Neuronal stem cell (in vitro differentiated cells): ENCODE measurements at regions not wholly inside any gene's neighbourhood (a gene's known extent, or its start where the extent isn't known, plus 50 kb on each side); places are given as distances from the start of the nearest gene placed in this dataset.

Source experiments
- DNase-seq: peaks from one replicate; pipeline ENCODE4 v3.0.0-alpha.2; 2013; ENCODE audit warnings: low spot score
- H2AFZ ChIP-seq: one replicate; pipeline ENCODE4 v1.6.1; 2013; ENCODE audit warnings: mild to moderate bottlenecking, low read length, inconsistent platforms
- H2AK5ac ChIP-seq: 2 replicates; pipeline ENCODE4 v1.6.1; 2013; ENCODE audit warnings: low read depth, mild to moderate bottlenecking, inconsistent platforms, low read length, moderate library complexity, mixed read lengths
- H2BK120ac ChIP-seq: 2 replicates; pipeline ENCODE4 v1.6.1; 2013; ENCODE audit warnings: low read depth, mild to moderate bottlenecking, inconsistent platforms, low read length, moderate library complexity, mixed read lengths
- H2BK12ac ChIP-seq: one replicate; pipeline ENCODE4 v1.6.1; 2013; ENCODE audit warnings: low read length, inconsistent platforms
- H2BK15ac ChIP-seq: 2 replicates; pipeline ENCODE4 v1.6.1; 2013; ENCODE audit warnings: mild to moderate bottlenecking, low read length, inconsistent platforms, mixed read lengths
- H2BK5ac ChIP-seq: one replicate; pipeline ENCODE4 v1.6.1; 2013; ENCODE audit warnings: inconsistent platforms, mild to moderate bottlenecking, low read length, moderate library complexity
- H3K14ac ChIP-seq: one replicate; pipeline ENCODE4 v1.6.1; 2013; ENCODE audit warnings: low read length, inconsistent platforms
- H3K18ac ChIP-seq: 2 replicates; pipeline ENCODE4 v1.6.1; 2013; ENCODE audit warnings: low read length, inconsistent platforms
- H3K23ac ChIP-seq: 2 replicates; pipeline ENCODE4 v1.6.1; 2013; ENCODE audit warnings: low read depth, mild to moderate bottlenecking, mixed read lengths, low read length, inconsistent platforms; ENCODE audit not compliant: poor library complexity
- H3K27ac ChIP-seq: replicated peaks from 3 replicates; pipeline ENCODE4 v1.5.1; 2013; ENCODE audit warnings: low read length, inconsistent platforms
- H3K27me3 ChIP-seq, 3 experiments: 2 replicates each; pipeline ENCODE4 v1.6.1; 2013; ENCODE audit warnings: low read length in 3 of 3, mild to moderate bottlenecking in 2 of 3, inconsistent platforms in 1 of 3, low read depth in 1 of 3, mixed read lengths in 1 of 3, moderate library complexity in 1 of 3; ENCODE audit not compliant: control insufficient read depth in 3 of 3, insufficient read depth in 3 of 3
- H3K36me3 ChIP-seq, 2 donors: replicated peaks in 1 of 2; 2 replicates each; pipeline ENCODE4 v1.6.1; 2013; ENCODE audit warnings: low read length in 2 of 2; ENCODE audit not compliant: control insufficient read depth in 2 of 2, insufficient read depth in 2 of 2
- H3K4ac ChIP-seq: 2 replicates; pipeline ENCODE4 v1.6.1; 2013; ENCODE audit warnings: inconsistent platforms, mild to moderate bottlenecking, low read length, moderate library complexity
- H3K4me1 ChIP-seq, 2 donors: 1 replicate in 1 of 2; 2 replicates in 1 of 2; pipeline ENCODE4 v1.6.1; 2013; ENCODE audit warnings: low read length in 2 of 2, low read depth in 1 of 2; ENCODE audit not compliant: control insufficient read depth in 2 of 2, insufficient read depth in 1 of 2
- H3K4me2 ChIP-seq: one replicate; pipeline ENCODE4 v1.6.1; 2013; ENCODE audit warnings: mild to moderate bottlenecking, low read length, inconsistent platforms; ENCODE audit not compliant: insufficient read depth, poor library complexity, severe bottlenecking
- H3K4me3 ChIP-seq, 2 donors: 2 replicates each; pipeline ENCODE4 v1.5.1; 2013; ENCODE audit warnings: low read length in 2 of 2, mild to moderate bottlenecking in 2 of 2, inconsistent platforms in 1 of 2, moderate library complexity in 1 of 2
- H3K79me1 ChIP-seq: one replicate; pipeline ENCODE4 v1.6.1; 2013; ENCODE audit warnings: low read depth, mild to moderate bottlenecking, inconsistent platforms, low read length, moderate library complexity
- H3K9ac ChIP-seq: one replicate; pipeline ENCODE4 v1.6.1; 2013; ENCODE audit warnings: mild to moderate bottlenecking, low read depth, low read length, inconsistent platforms; ENCODE audit not compliant: poor library complexity
- H3K9me3 ChIP-seq, 2 donors: replicated peaks in 1 of 2; 2 replicates each; pipeline versions ENCODE3 to v1.6.1; 2013; ENCODE audit warnings: low read length in 2 of 2, mild to moderate bottlenecking in 2 of 2, inconsistent platforms in 1 of 2, low read depth in 1 of 2, mixed read lengths in 1 of 2, moderate library complexity in 1 of 2; ENCODE audit not compliant: control insufficient read depth in 2 of 2, insufficient read depth in 1 of 2
- H4K8ac ChIP-seq: one replicate; pipeline ENCODE4 v1.6.1; 2013; ENCODE audit warnings: low read depth, mild to moderate bottlenecking, inconsistent platforms, low read length, moderate library complexity
- H4K91ac ChIP-seq: one replicate; pipeline ENCODE4 v1.6.1; 2013; ENCODE audit warnings: low read length, low read depth, mild to moderate bottlenecking, inconsistent platforms; ENCODE audit not compliant: poor library complexity
- WGBS, 2 donors: extraction: QIAGEN DNeasy Blood & Tissue Kit; methylation state at CpG; one replicate each; pipeline ENCODE4 v1.1.7; 2013; ENCODE audit warnings: missing lambda C conversion rate in 2 of 2, mixed read lengths in 1 of 2; ENCODE audit not compliant: insufficient read length in 2 of 2, insufficient replicate concordance in 1 of 2; ENCODE audit errors: extremely low coverage in 2 of 2; 5-methylcytosine and 5-hydroxymethylcytosine counted together

GRCh38 chr13:48148454-48148853 lies 53.5 kb upstream of the MED4 start:
- WGBS, 2 donors = no CpG with 5 or more reads among the region's 6 CpGs
- H3K23ac ChIP-seq = no peak overlapping the region
- no peak overlapping the region for H3K9ac ChIP-seq
- H3K4me2 ChIP-seq = no peak overlapping the region
- no peak overlapping the region for H2BK15ac ChIP-seq
- H4K91ac ChIP-seq = no peak overlapping the region
- H2BK5ac ChIP-seq = no peak overlapping the region
- H4K8ac ChIP-seq = no peak overlapping the region
- no peaks in the 10 kb centered on the region for H3K27me3 ChIP-seq
- H3K4ac ChIP-seq = no peak overlapping the region
- no peaks in the 10 kb centered on the region for H3K79me1 ChIP-seq
- no peak overlapping the region for H2BK12ac ChIP-seq
- H3K4me1 ChIP-seq = no peaks in the 10 kb centered on the region
- no peak overlapping the region for H3K18ac ChIP-seq
- H3K27ac ChIP-seq = no peak overlapping the region
- peaks cover 0 to 2% of the 10 kb centered on the region in 2 donors for H3K9me3 ChIP-seq
- peak overlapping the region; percentile 53 for H2AFZ ChIP-seq
- no peak overlapping the region for H2AK5ac ChIP-seq
- DNase-seq = no peak
- H3K36me3 ChIP-seq = no peaks in the 10 kb centered on the region
- no peak overlapping the region for H2BK120ac ChIP-seq
- peak overlapping the region in 1 of 2 donors; percentile 1 for H3K4me3 ChIP-seq
- H3K14ac ChIP-seq = no peak overlapping the region

- Histone ChIP-seq H3K4me2 (no peak overlapping the region), H2BK5ac (no peak overlapping the region), H2AK5ac (no peak overlapping the region), H3K18ac (no peak overlapping the region), H2BK15ac (no peak overlapping the region), H3K9ac (no peak overlapping the region), H4K91ac (no peak overlapping the region), H2BK120ac (no peak overlapping the region), H3K23ac (no peak overlapping the region), H3K27ac (no peak overlapping the region), H3K9me3 (peaks cover 0 to 5% of the 10 kb centered on the region in 2 donors), H3K4me1 (no peaks in the 10 kb centered on the region), H3K79me1 (no peaks in the 10 kb centered on the region), H4K8ac (no peak overlapping the region), H3K36me3 (no peaks in the 10 kb centered on the region), H2AFZ (no peak overlapping the region), H3K4ac (no peak overlapping the region), H3K4me3 (no peak overlapping the region), H3K14ac (no peak overlapping the region), H2BK12ac (no peak overlapping the region), H3K27me3 (no peaks in the 10 kb centered on the region)
- DNase-seq = no peak
- no CpG with 5 or more reads among the region's 2 CpGs for WGBS, 2 donors
These were observed 51.7 kb upstream of the MED4 start for GRCh38 chr13:48146636-48147035.

DNA sequence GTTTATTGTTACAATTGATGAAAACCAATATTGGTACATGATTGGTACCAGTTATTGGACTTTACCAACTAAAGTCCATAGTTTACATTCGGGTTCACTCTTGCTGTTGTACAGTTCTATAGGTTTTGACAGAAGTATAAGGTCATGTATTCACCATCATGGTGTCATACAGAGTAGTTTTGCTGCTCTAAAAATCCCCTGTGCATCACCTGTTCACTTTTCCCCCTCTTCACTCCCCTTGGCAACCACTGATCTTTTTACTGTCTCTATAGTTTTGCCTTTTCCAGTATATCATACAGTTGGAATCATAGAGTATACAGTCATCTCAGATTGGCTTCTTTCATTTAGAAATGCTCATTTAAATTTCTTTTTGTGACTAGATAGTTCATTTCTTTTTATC lies 51.2 kb upstream of the MED4 start:
- no peak overlapping the region for H3K4me2 ChIP-seq
- no peaks in the 10 kb centered on the region for H3K79me1 ChIP-seq
- no peaks in the 10 kb centered on the region for H3K4me1 ChIP-seq
- no peak for DNase-seq
- H4K8ac ChIP-seq = no peak overlapping the region
- no peak overlapping the region for H2BK5ac ChIP-seq
- H3K23ac ChIP-seq = no peak overlapping the region
- no peak overlapping the region for H2BK120ac ChIP-seq
- H3K4ac ChIP-seq = no peak overlapping the region
- no peak overlapping the region for H3K27ac ChIP-seq
- no peaks in the 10 kb centered on the region for H3K36me3 ChIP-seq
- H3K4me3 ChIP-seq = no peak overlapping the region
- no peak overlapping the region for H2BK12ac ChIP-seq
- peaks cover 0 to 5% of the 10 kb centered on the region in 2 donors for H3K9me3 ChIP-seq
- H2AK5ac ChIP-seq = no peak overlapping the region
- no peak overlapping the region for H3K14ac ChIP-seq
- no peak overlapping the region for H2BK15ac ChIP-seq
- H3K27me3 ChIP-seq = no peaks in the 10 kb centered on the region
- no peak overlapping the region for H4K91ac ChIP-seq
- no peak overlapping the region for H3K9ac ChIP-seq
- no peak overlapping the region for H3K18ac ChIP-seq
- WGBS, 2 donors = no CpG with 5 or more reads among the region's 1 CpG
- no peak overlapping the region for H2AFZ ChIP-seq
